Stimulated activated CD4-positive, alpha-beta T cell treated with anti-CD3 and anti-CD28 coated beads, TNF-alpha, amount 100 ng/mL, for 4 hours (primary cell): ENCODE measurements at regions not wholly inside any gene's neighbourhood (a gene's known extent, or its start where the extent isn't known, plus 50 kb on each side); places are given as distances from the start of the nearest gene placed in this dataset.
"Not testable (repeated sequence)": the region's sequence is repeated elsewhere in the genome, so short reads cannot be mapped to it uniquely, and the experiment has no call there.

Experiments
- DNase-seq, 3 experiments: peaks; one replicate each; pipeline ENCODE4 v3.0.0-alpha.2; 2020; ENCODE audit warnings: low read depth in 3 of 3

- no peak for DNase-seq
Observed at GRCh38 chr6:130672153-130672552, 155.1 kb upstream of the SMLR1 start.

GRCh38 chr6:130674604-130675003 is 152.6 kb upstream of the SMLR1 start:
- no peak for DNase-seq

- no peak for DNase-seq
Observed at GRCh38 chr6:130675072-130675471, 152.1 kb upstream of the SMLR1 start.

GRCh38 chr6:130676077-130676772 is 151.0 kb upstream of the SMLR1 start:
- DNase-seq, result no peak

GRCh38 chr6:130676773-130677144 is 150.4 kb upstream of the SMLR1 start:
- no peak for DNase-seq

- no peak for DNase-seq
Observed at GRCh38 chr6:130677312-130677711, 149.9 kb upstream of the SMLR1 start.

GRCh38 chr6:130677766-130678165 is 149.4 kb upstream of the SMLR1 start:
- DNase-seq, result no peak

- no peak for DNase-seq
Observed at GRCh38 chr6:130679684-130680083, 147.5 kb upstream of the SMLR1 start.

GRCh38 chr6:130680116-130680515 is 147.1 kb upstream of the SMLR1 start:
- DNase-seq, result no peak

- no peak for DNase-seq
Observed at GRCh38 chr6:130681028-130681427, 146.2 kb upstream of the SMLR1 start.

GRCh38 chr6:130682066-130682465 is 145.1 kb upstream of the SMLR1 start:
- DNase-seq, result no peak

GRCh38 chr6:130683761-130684517 is 143.3 kb upstream of the SMLR1 start:
- no peak for DNase-seq

GRCh38 chr6:130692659-130693058 is 134.5 kb upstream of the SMLR1 start:
- DNase-seq, result no peak

- no peak for DNase-seq
Observed at GRCh38 chr6:130693944-130694343, 133.3 kb upstream of the SMLR1 start.

GRCh38 chr6:130694606-130695005 is 132.6 kb upstream of the SMLR1 start:
- DNase-seq, result no peak

- no peak for DNase-seq
Observed at GRCh38 chr6:130696806-130697205, 130.4 kb upstream of the SMLR1 start.

GRCh38 chr6:130697271-130697994 is 129.8 kb upstream of the SMLR1 start:
- DNase-seq, result no peak

- DNase-seq, result peak; percentile 10 to 40 (median 37)
Observed at GRCh38 chr6:130697995-130698535, 129.1 kb upstream of the SMLR1 start.

GRCh38 chr6:130699742-130700141 is 127.5 kb upstream of the SMLR1 start:
- DNase-seq, result no peak

GRCh38 chr6:130700397-130700796 is 126.8 kb upstream of the SMLR1 start:
- no peak for DNase-seq

- DNase-seq, result no peak
Observed at GRCh38 chr6:130708338-130708737, 118.9 kb upstream of the SMLR1 start.

GRCh38 chr6:130711641-130712040 is 115.6 kb upstream of the SMLR1 start:
- DNase-seq, result not testable (repeated sequence)
